ENCODE measurements at regions not wholly inside any gene's neighbourhood (a gene's known extent, or its start where the extent isn't known, plus 50 kb on each side); places are given as distances from the start of the nearest gene placed in this dataset.
"Not testable (repeated sequence)": the region's sequence is repeated elsewhere in the genome, so short reads cannot be mapped to it uniquely, and the experiment has no call there.

DNA sequence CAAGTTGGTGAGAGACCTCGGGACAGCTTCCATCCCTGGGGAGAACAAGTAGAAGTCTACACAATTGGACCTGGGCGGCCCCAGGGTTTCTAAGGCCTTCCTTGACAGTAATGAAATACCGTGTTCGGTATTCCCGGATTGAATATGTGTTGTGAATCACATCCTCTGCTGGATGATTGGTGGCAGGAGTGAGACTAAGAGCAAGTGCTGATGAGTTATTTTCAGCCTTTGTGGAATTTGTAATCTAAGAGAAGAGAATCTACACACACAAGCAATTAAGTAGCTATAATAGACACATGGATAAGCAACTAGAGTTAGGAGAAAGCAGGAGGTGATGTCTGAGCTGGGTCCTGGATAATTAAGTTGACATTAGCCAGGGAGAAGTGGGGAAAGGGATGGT is 64.8 kb upstream of the VWC2 start:
- Histone ChIP-seq H3K56ac (ENCODE audit: low read length) (no peak overlapping the region), H2BK120ac (ENCODE audit: low read depth, low read length) (no peak overlapping the region), H4K8ac (ENCODE audit: low read depth, low read length) (no peak overlapping the region), H3K4me1 (ENCODE audit: control insufficient read depth, low read depth, low read length) (no peaks in the 10 kb centered on the region), H3K4me2 (ENCODE audit: low read length) (no peak overlapping the region), H2BK5ac (ENCODE audit: low read length) (no peak overlapping the region), H3K79me1 (ENCODE audit: low read length) (no peaks in the 10 kb centered on the region), H3K36me3 (ENCODE audit: control insufficient read depth, insufficient read depth, low read length) (no peaks in the 10 kb centered on the region), H2AK5ac (ENCODE audit: low read length) (no peak overlapping the region), H2BK15ac (replicated peaks; ENCODE audit: low read depth) (no peak overlapping the region), H3K9ac (ENCODE audit: low read length) (no peak overlapping the region), H3K27ac (ENCODE audit: low read depth, low read length) (no peak overlapping the region), H3K4me3 (ENCODE audit: low read length) (no peak overlapping the region), H3K4ac (ENCODE audit: low read depth, low read length) (no peak overlapping the region), H3K23ac (ENCODE audit: low read length) (no peak overlapping the region), H4K5ac (ENCODE audit: low read length) (no peak overlapping the region), H3K79me2 (ENCODE audit: control insufficient read depth, insufficient read depth, low read length) (no peaks in the 10 kb centered on the region), H3K18ac (ENCODE audit: low read length) (no peak overlapping the region), H3K27me3 (ENCODE audit: insufficient read depth, low read length, poor library complexity) (no peaks in the 10 kb centered on the region)
- no peak for DNase-seq
- WGBS (ENCODE audit: extremely low coverage, insufficient coverage, low lambda C conversion rate): no CpG with 5 or more reads among the region's 5 CpGs

DNA sequence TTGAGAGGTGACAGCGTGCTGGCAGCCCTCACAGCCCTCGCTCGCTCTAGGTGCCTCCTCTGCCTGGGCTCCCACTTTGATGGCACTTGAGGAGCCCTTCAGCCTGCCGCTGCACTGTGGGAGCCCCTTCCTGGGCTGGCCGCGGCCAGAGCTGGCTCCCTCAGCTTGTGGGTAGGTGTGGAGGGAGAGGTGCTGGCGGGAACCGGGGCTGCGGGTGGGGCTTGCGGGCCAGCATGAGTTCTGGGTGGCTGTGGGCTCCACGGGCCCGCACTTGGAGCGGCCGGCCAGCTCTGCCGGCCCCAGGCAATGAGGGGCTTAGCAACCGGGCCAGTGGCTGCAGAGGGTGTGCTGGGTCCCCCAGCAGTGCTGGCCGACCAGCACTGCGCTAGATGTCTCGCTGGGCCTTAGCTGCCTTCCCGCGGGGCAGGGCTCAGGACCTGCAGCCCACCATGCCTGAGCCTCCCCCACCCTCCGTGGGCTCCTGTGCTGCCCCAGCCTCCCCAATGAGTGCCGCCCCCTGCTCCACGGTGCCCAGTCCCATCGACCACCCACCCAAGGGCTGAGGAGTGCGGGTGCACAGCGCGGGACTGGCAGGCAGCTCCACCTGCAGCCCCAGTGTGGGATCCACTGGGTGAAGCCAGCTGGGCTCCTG is 62.2 kb upstream of the VWC2 start:
- not testable (repeated sequence) for H3K4me2 ChIP-seq (ENCODE audit: low read length); H3K36me3 ChIP-seq (ENCODE audit: control insufficient read depth, insufficient read depth, low read length); H3K9ac ChIP-seq (ENCODE audit: low read length); H2BK120ac ChIP-seq (ENCODE audit: low read depth, low read length); H2BK5ac ChIP-seq (ENCODE audit: low read length); H3K27me3 ChIP-seq (ENCODE audit: insufficient read depth, low read length, poor library complexity); H3K79me1 ChIP-seq (ENCODE audit: low read length); H3K4me3 ChIP-seq (ENCODE audit: low read length); H3K27ac ChIP-seq (ENCODE audit: low read depth, low read length); H3K4me1 ChIP-seq (ENCODE audit: control insufficient read depth, low read depth, low read length); H4K8ac ChIP-seq (ENCODE audit: low read depth, low read length); H2AK5ac ChIP-seq (ENCODE audit: low read length); H3K18ac ChIP-seq (ENCODE audit: low read length); H3K79me2 ChIP-seq (ENCODE audit: control insufficient read depth, insufficient read depth, low read length); H4K5ac ChIP-seq (ENCODE audit: low read length); H3K4ac ChIP-seq (ENCODE audit: low read depth, low read length); H3K56ac ChIP-seq (ENCODE audit: low read length); DNase-seq; H3K23ac ChIP-seq (ENCODE audit: low read length); H2BK15ac ChIP-seq (replicated peaks; ENCODE audit: low read depth)
- no CpG with 5 or more reads among the region's 28 CpGs for WGBS (ENCODE audit: extremely low coverage, insufficient coverage, low lambda C conversion rate)

DNA sequence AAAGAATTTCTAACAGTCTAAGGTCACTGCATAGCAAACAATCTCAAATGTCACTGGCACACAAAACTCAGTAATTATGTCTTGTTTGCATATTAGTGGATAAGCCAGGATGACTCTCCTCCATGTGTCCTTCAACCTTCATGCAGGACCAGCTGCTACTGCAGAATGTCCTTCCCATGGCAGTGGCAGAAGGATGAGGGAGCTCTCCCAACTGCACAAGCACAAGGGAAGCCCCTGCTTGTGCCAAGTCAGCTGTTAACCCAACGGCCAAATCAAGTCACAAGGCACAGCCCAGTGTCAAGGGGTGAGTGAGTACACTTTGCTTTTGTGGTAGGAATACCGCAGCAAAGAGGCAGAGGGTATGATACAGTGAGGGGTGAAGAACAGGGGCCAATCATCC is 59.3 kb upstream of the VWC2 start:
- no peak overlapping the region for H3K23ac ChIP-seq (ENCODE audit: low read length)
- no peak overlapping the region for H3K9ac ChIP-seq (ENCODE audit: low read length)
- no CpG with 5 or more reads among the region's 2 CpGs for WGBS (ENCODE audit: extremely low coverage, insufficient coverage, low lambda C conversion rate)
- no peak overlapping the region for H2BK5ac ChIP-seq (ENCODE audit: low read length)
- no peak overlapping the region for H4K8ac ChIP-seq (ENCODE audit: low read depth, low read length)
- no peak overlapping the region for H3K4me2 ChIP-seq (ENCODE audit: low read length)
- no peaks in the 10 kb centered on the region for H3K79me1 ChIP-seq (ENCODE audit: low read length)
- no peak overlapping the region for H3K18ac ChIP-seq (ENCODE audit: low read length)
- no peaks in the 10 kb centered on the region for H3K79me2 ChIP-seq (ENCODE audit: control insufficient read depth, insufficient read depth, low read length)
- H2AK5ac ChIP-seq (ENCODE audit: low read length): no peak overlapping the region
- H2BK120ac ChIP-seq (ENCODE audit: low read depth, low read length): no peak overlapping the region
- no peak overlapping the region for H3K4ac ChIP-seq (ENCODE audit: low read depth, low read length)
- H3K4me3 ChIP-seq (ENCODE audit: low read length): no peak overlapping the region
- no peaks in the 10 kb centered on the region for H3K36me3 ChIP-seq (ENCODE audit: control insufficient read depth, insufficient read depth, low read length)
- DNase-seq: no peak
- H3K56ac ChIP-seq (ENCODE audit: low read length): no peak overlapping the region
- H3K4me1 ChIP-seq (ENCODE audit: control insufficient read depth, low read depth, low read length): no peaks in the 10 kb centered on the region
- H3K27ac ChIP-seq (ENCODE audit: low read depth, low read length): no peak overlapping the region
- H4K5ac ChIP-seq (ENCODE audit: low read length): no peak overlapping the region
- H2BK15ac ChIP-seq (replicated peaks; ENCODE audit: low read depth): no peak overlapping the region
- no peaks in the 10 kb centered on the region for H3K27me3 ChIP-seq (ENCODE audit: insufficient read depth, low read length, poor library complexity)

DNA sequence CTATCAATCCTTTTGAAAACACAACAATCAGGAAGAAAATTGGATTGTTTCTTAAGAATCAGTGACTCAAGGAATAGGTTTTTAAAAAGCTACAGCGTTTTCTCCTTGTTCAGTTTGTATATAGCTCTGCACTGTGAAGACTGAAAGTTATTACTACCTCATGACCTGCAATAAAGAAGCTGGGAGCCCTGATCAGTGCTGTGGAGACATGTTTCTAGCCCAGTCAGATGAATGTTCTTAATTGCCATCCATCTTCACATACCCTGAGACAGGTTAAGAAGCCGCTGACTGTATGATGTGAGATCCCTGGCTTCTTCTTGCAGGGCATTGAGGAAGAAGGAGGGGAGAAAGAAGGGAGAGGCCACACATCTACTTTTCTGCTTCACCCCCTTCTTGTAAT is 58.0 kb upstream of the VWC2 start:
- no peak overlapping the region for H2BK5ac ChIP-seq (ENCODE audit: low read length)
- H3K56ac ChIP-seq (ENCODE audit: low read length): no peak overlapping the region
- DNase-seq: no peak
- H4K8ac ChIP-seq (ENCODE audit: low read depth, low read length): no peak overlapping the region
- no peak overlapping the region for H3K27ac ChIP-seq (ENCODE audit: low read depth, low read length)
- no peak overlapping the region for H2BK120ac ChIP-seq (ENCODE audit: low read depth, low read length)
- H2AK5ac ChIP-seq (ENCODE audit: low read length): no peak overlapping the region
- no peaks in the 10 kb centered on the region for H3K36me3 ChIP-seq (ENCODE audit: control insufficient read depth, insufficient read depth, low read length)
- no peak overlapping the region for H3K4me2 ChIP-seq (ENCODE audit: low read length)
- H3K23ac ChIP-seq (ENCODE audit: low read length): no peak overlapping the region
- H2BK15ac ChIP-seq (replicated peaks; ENCODE audit: low read depth): no peak overlapping the region
- H3K79me2 ChIP-seq (ENCODE audit: control insufficient read depth, insufficient read depth, low read length): no peaks in the 10 kb centered on the region
- no peak overlapping the region for H3K4me3 ChIP-seq (ENCODE audit: low read length)
- no peak overlapping the region for H3K9ac ChIP-seq (ENCODE audit: low read length)
- H3K4ac ChIP-seq (ENCODE audit: low read depth, low read length): no peak overlapping the region
- H3K4me1 ChIP-seq (ENCODE audit: control insufficient read depth, low read depth, low read length): no peaks in the 10 kb centered on the region
- no peaks in the 10 kb centered on the region for H3K79me1 ChIP-seq (ENCODE audit: low read length)
- no peak overlapping the region for H3K18ac ChIP-seq (ENCODE audit: low read length)
- no CpG with 5 or more reads among the region's 2 CpGs for WGBS (ENCODE audit: extremely low coverage, insufficient coverage, low lambda C conversion rate)
- H4K5ac ChIP-seq (ENCODE audit: low read length): no peak overlapping the region
- no peaks in the 10 kb centered on the region for H3K27me3 ChIP-seq (ENCODE audit: insufficient read depth, low read length, poor library complexity)

DNA sequence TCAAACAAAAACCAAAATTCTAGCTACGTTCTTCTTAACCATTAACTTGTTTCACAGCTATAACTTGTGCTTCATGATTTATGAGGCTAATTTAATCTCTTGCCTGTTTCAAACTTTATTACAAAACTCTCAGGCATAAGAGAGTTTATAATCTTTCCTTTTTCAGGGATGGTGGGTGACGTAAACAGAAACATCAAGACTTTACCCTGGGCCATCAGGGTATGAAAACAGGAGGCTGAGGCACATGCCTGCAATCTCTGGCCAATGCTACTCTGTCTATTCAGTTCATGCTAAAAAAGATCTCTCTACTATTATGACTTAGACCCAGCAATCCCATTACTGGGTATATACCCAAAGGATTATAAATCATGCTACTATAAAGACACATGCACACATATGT is 55.9 kb upstream of the VWC2 start:
- no CpG with 5 or more reads among the region's 2 CpGs for WGBS (ENCODE audit: extremely low coverage, insufficient coverage, low lambda C conversion rate)
- Histone ChIP-seq H2BK15ac (replicated peaks; ENCODE audit: low read depth) (no peak overlapping the region), H2BK120ac (ENCODE audit: low read depth, low read length) (no peak overlapping the region), H3K4me1 (ENCODE audit: control insufficient read depth, low read depth, low read length) (no peaks in the 10 kb centered on the region), H2AK5ac (ENCODE audit: low read length) (no peak overlapping the region), H3K4me2 (ENCODE audit: low read length) (no peak overlapping the region), H3K4me3 (ENCODE audit: low read length) (no peak overlapping the region), H4K8ac (ENCODE audit: low read depth, low read length) (no peak overlapping the region), H3K18ac (ENCODE audit: low read length) (no peak overlapping the region), H3K9ac (ENCODE audit: low read length) (no peak overlapping the region), H3K79me1 (ENCODE audit: low read length) (no peaks in the 10 kb centered on the region), H3K27ac (ENCODE audit: low read depth, low read length) (no peak overlapping the region), H3K36me3 (ENCODE audit: control insufficient read depth, insufficient read depth, low read length) (no peaks in the 10 kb centered on the region), H3K56ac (ENCODE audit: low read length) (no peak overlapping the region), H2BK5ac (ENCODE audit: low read length) (no peak overlapping the region), H3K23ac (ENCODE audit: low read length) (no peak overlapping the region), H3K27me3 (ENCODE audit: insufficient read depth, low read length, poor library complexity) (no peaks in the 10 kb centered on the region), H4K5ac (ENCODE audit: low read length) (no peak overlapping the region), H3K79me2 (ENCODE audit: control insufficient read depth, insufficient read depth, low read length) (no peaks in the 10 kb centered on the region), H3K4ac (ENCODE audit: low read depth, low read length) (no peak overlapping the region)
- no peak for DNase-seq

DNA sequence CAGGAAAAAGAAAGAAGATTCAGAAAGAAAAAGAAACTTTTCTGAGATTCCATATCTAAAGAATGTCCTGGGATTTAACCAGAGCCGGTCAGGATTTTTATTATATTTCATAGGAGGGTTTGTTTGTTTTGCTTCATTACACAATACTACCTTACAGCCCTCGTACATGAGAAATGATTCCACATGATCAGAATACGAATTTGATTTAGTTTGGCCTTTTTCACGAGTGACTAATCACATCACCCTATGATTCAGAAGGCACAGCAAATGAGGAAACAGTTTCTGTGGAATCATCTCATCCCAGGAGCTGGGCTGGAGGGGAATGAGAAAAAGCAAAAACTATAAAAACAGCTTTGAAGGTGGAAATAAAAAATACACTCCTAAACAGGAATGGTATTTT is 54.7 kb upstream of the VWC2 start:
- Histone ChIP-seq H3K4me1 (ENCODE audit: control insufficient read depth, low read depth, low read length) (no peaks in the 10 kb centered on the region), H3K36me3 (ENCODE audit: control insufficient read depth, insufficient read depth, low read length) (no peaks in the 10 kb centered on the region), H4K5ac (ENCODE audit: low read length) (no peak overlapping the region), H3K79me2 (ENCODE audit: control insufficient read depth, insufficient read depth, low read length) (no peaks in the 10 kb centered on the region), H3K18ac (ENCODE audit: low read length) (no peak overlapping the region), H3K9ac (ENCODE audit: low read length) (no peak overlapping the region), H3K23ac (ENCODE audit: low read length) (no peak overlapping the region), H3K79me1 (ENCODE audit: low read length) (no peaks in the 10 kb centered on the region), H3K4ac (ENCODE audit: low read depth, low read length) (no peak overlapping the region), H3K27me3 (ENCODE audit: insufficient read depth, low read length, poor library complexity) (no peaks in the 10 kb centered on the region), H4K8ac (ENCODE audit: low read depth, low read length) (no peak overlapping the region), H3K4me3 (ENCODE audit: low read length) (no peak overlapping the region), H2BK15ac (replicated peaks; ENCODE audit: low read depth) (no peak overlapping the region), H2BK5ac (ENCODE audit: low read length) (no peak overlapping the region), H3K4me2 (ENCODE audit: low read length) (no peak overlapping the region), H3K27ac (ENCODE audit: low read depth, low read length) (no peak overlapping the region), H2AK5ac (ENCODE audit: low read length) (no peak overlapping the region), H3K56ac (ENCODE audit: low read length) (no peak overlapping the region), H2BK120ac (ENCODE audit: low read depth, low read length) (no peak overlapping the region)
- no peak for DNase-seq
- WGBS (ENCODE audit: extremely low coverage, insufficient coverage, low lambda C conversion rate): no CpG with 5 or more reads among the region's 4 CpGs

Measured in mesendoderm (in vitro differentiated cells).